Liver (tissue), 8 donors: ENCODE measurements at regions not wholly inside any gene's neighbourhood (a gene's known extent, or its start where the extent isn't known, plus 50 kb on each side); places are given as distances from the start of the nearest gene placed in this dataset.

Experiments used
- DNase-seq: peaks from one replicate; pipeline ENCODE4 v3.0.0-alpha.2; 2017; ENCODE audit warnings: low spot score
- H3K27ac ChIP-seq, 2 donors: one replicate each; pipeline ENCODE4 v1.7.0; 2013; ENCODE audit warnings: inconsistent platforms in 2 of 2, low read length in 2 of 2, control low read depth in 1 of 2, low read depth in 1 of 2, mild to moderate bottlenecking in 1 of 2
- H3K27me3 ChIP-seq, 4 donors: one replicate each; pipeline versions ENCODE4 v1.6.1 to v1.7.0; 2013; ENCODE audit warnings: low read length in 3 of 4, inconsistent platforms in 1 of 4, mild to moderate bottlenecking in 1 of 4, moderate library complexity in 1 of 4; ENCODE audit not compliant: control insufficient read depth in 4 of 4, insufficient read depth in 4 of 4
- H3K36me3 ChIP-seq, 4 donors: one replicate each; pipeline versions ENCODE4 v1.6.1 to v1.7.0; 2013; ENCODE audit warnings: low read length in 3 of 4, mild to moderate bottlenecking in 3 of 4, low read depth in 1 of 4, moderate library complexity in 1 of 4; ENCODE audit not compliant: control insufficient read depth in 4 of 4, insufficient read depth in 3 of 4
- H3K4me1 ChIP-seq, 4 donors: one replicate each; pipeline versions ENCODE4 v1.6.1 to v1.7.0; 2013; ENCODE audit warnings: low read length in 3 of 4, mild to moderate bottlenecking in 3 of 4, moderate library complexity in 1 of 4; ENCODE audit not compliant: control insufficient read depth in 4 of 4, insufficient read depth in 4 of 4
- H3K4me3 ChIP-seq, 3 donors: one replicate each; pipeline versions ENCODE4 v1.6.1 to v1.7.0; 2013; ENCODE audit warnings: low read length in 3 of 3, control low read depth in 1 of 3, low read depth in 1 of 3, mild to moderate bottlenecking in 1 of 3
- H3K9ac ChIP-seq, 2 donors: one replicate each; pipeline ENCODE4 v1.7.0; 2013; ENCODE audit warnings: low read length in 2 of 2, mild to moderate bottlenecking in 2 of 2, moderate library complexity in 2 of 2, control low read depth in 1 of 2, low read depth in 1 of 2
- H3K9me3 ChIP-seq, 4 donors: one replicate each; pipeline versions ENCODE4 v1.6.1 to v1.7.0; 2013; ENCODE audit warnings: low read length in 3 of 4; ENCODE audit not compliant: control insufficient read depth in 4 of 4
- EGR1 ChIP-seq, 2 donors: IDR thresholded peaks; 2 replicates each; pipeline ENCODE4 v1.6.1; 2016 to 2018; ENCODE audit warnings: antibody characterized with exemption in 2 of 2, low read depth in 2 of 2
- FOXA2 ChIP-seq: IDR thresholded peaks from 2 replicates; pipeline ENCODE4 v1.6.1; 2016; ENCODE audit warnings: antibody characterized with exemption
- GABPA ChIP-seq, 2 donors: IDR thresholded peaks in 1 of 2; conservative IDR thresholded peaks in 1 of 2; 2 replicates each; pipeline ENCODE4 v1.6.1; 2016; ENCODE audit warnings: antibody characterized with exemption in 2 of 2, mild to moderate bottlenecking in 1 of 2, moderate library complexity in 1 of 2
- HNF4A ChIP-seq, 2 donors: conservative IDR thresholded peaks; 2 replicates each; pipeline ENCODE4 v1.6.1; 2016; ENCODE audit warnings: antibody characterized with exemption in 2 of 2, mild to moderate bottlenecking in 2 of 2
- JUND ChIP-seq, 2 donors: IDR thresholded peaks; 2 replicates each; pipeline ENCODE4 v1.6.1; 2016; ENCODE audit warnings: antibody characterized with exemption in 2 of 2
- NR2F2 ChIP-seq: IDR thresholded peaks from 2 replicates; pipeline ENCODE4 v1.6.1; 2016; ENCODE audit warnings: antibody characterized with exemption
- RAD21 ChIP-seq, 2 donors: IDR thresholded peaks; 2 replicates each; pipeline ENCODE4 v1.6.1; 2016; ENCODE audit warnings: antibody characterized with exemption in 2 of 2, mild to moderate bottlenecking in 2 of 2
- TAF1 ChIP-seq: conservative IDR thresholded peaks from 2 replicates; pipeline ENCODE4 v1.6.1; 2016; ENCODE audit warnings: antibody characterized with exemption, mild to moderate bottlenecking
- YY1 ChIP-seq: IDR thresholded peaks from 2 replicates; pipeline ENCODE4 v1.6.1; 2016; ENCODE audit warnings: antibody characterized with exemption, mild to moderate bottlenecking
- WGBS: extraction: QIAGEN DNeasy Blood & Tissue Kit; methylation state at CpG from one replicate; pipeline ENCODE4 v1.1.7; 2013; 5-methylcytosine and 5-hydroxymethylcytosine counted together
- TF ChIP-seq, protein P1 (sequence below): IDR thresholded peaks from 2 replicates; pipeline ENCODE4 v1.6.1; 2016; ENCODE audit warnings: antibody characterized with exemption
- TF ChIP-seq, protein P2 (sequence below): fragments of 150-350 bp; IDR thresholded peaks from 2 replicates; pipeline ENCODE4 v1.5.1; 2017; ENCODE audit warnings: improper control_type of control experiment, low read depth, low read length; ENCODE audit not compliant: missing input control
- TF ChIP-seq, protein P3 (sequence below): IDR thresholded peaks from 2 replicates; pipeline ENCODE4 v1.6.1; 2016; ENCODE audit warnings: antibody characterized with exemption
- TF ChIP-seq, protein P4 (sequence below): IDR thresholded peaks from 2 replicates; pipeline ENCODE4 v1.6.1; 2016; ENCODE audit warnings: antibody characterized with exemption
- TF ChIP-seq, protein P5 (sequence below): IDR thresholded peaks from 2 replicates; pipeline ENCODE4 v1.6.1; 2016; ENCODE audit warnings: antibody characterized with exemption, mild to moderate bottlenecking
- donor health status: healthy.
- donor health status: healthy.
- donor health status: healthy.
- donor health status: healthy.
- donor health status: healthy.

DNA sequence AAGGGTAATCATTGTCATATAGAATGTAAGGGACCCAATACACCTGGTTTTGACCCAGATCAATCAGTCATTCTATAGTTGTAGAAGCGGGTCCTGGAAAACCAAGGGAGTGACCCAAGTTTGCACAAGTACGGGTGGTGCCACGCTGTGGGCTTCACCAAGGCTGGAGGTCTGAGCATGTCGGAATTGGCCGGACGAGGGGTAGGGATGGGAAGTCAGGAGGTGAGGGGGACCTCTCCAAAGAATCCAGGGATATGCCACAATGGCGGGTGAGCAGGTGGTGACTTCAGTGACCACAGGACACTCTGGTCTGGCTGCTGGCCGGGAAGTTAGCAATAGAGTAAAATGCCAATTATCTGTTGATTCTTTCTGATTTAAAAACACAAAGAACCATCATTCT, 186.6 kb upstream of the FOXQ1 start (continued):
- TF ChIP-seq, protein P1, sequence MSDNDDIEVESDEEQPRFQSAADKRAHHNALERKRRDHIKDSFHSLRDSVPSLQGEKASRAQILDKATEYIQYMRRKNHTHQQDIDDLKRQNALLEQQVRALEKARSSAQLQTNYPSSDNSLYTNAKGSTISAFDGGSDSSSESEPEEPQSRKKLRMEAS = no peak
- TF ChIP-seq RAD21 (IDR thresholded peaks at IDR 0.05) (no peak), NR2F2 (no peak), EGR1 (IDR thresholded peaks at IDR 0.05; ENCODE audit: low read depth in 2 of 2) (no peak)
- TF ChIP-seq, protein P2, sequence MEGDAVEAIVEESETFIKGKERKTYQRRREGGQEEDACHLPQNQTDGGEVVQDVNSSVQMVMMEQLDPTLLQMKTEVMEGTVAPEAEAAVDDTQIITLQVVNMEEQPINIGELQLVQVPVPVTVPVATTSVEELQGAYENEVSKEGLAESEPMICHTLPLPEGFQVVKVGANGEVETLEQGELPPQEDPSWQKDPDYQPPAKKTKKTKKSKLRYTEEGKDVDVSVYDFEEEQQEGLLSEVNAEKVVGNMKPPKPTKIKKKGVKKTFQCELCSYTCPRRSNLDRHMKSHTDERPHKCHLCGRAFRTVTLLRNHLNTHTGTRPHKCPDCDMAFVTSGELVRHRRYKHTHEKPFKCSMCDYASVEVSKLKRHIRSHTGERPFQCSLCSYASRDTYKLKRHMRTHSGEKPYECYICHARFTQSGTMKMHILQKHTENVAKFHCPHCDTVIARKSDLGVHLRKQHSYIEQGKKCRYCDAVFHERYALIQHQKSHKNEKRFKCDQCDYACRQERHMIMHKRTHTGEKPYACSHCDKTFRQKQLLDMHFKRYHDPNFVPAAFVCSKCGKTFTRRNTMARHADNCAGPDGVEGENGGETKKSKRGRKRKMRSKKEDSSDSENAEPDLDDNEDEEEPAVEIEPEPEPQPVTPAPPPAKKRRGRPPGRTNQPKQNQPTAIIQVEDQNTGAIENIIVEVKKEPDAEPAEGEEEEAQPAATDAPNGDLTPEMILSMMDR = no peak

- Histone ChIP-seq H3K4me3 (no peak overlapping the region), H3K36me3 (no peaks in the 10 kb centered on the region), H3K4me1 (peaks cover 0 to 3% (median 0%) of the 10 kb centered on the region in 4 donors), H3K9me3 (no peaks in the 10 kb centered on the region), H3K9ac (no peak overlapping the region), H3K27ac (no peak overlapping the region), H3K27me3 (no peaks in the 10 kb centered on the region)
- WGBS = 66% methylated on average over 6 of the region's 6 CpGs
- no peak for TF ChIP-seq HNF4A (conservative IDR thresholded peaks at IDR 0.05)
- TF ChIP-seq, protein P1 = no peak
- TF ChIP-seq, protein P3, sequence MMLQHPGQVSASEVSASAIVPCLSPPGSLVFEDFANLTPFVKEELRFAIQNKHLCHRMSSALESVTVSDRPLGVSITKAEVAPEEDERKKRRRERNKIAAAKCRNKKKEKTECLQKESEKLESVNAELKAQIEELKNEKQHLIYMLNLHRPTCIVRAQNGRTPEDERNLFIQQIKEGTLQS = no peak
- no peak for TF ChIP-seq JUND (IDR thresholded peaks at IDR 0.05)
- TF ChIP-seq, protein P4, sequence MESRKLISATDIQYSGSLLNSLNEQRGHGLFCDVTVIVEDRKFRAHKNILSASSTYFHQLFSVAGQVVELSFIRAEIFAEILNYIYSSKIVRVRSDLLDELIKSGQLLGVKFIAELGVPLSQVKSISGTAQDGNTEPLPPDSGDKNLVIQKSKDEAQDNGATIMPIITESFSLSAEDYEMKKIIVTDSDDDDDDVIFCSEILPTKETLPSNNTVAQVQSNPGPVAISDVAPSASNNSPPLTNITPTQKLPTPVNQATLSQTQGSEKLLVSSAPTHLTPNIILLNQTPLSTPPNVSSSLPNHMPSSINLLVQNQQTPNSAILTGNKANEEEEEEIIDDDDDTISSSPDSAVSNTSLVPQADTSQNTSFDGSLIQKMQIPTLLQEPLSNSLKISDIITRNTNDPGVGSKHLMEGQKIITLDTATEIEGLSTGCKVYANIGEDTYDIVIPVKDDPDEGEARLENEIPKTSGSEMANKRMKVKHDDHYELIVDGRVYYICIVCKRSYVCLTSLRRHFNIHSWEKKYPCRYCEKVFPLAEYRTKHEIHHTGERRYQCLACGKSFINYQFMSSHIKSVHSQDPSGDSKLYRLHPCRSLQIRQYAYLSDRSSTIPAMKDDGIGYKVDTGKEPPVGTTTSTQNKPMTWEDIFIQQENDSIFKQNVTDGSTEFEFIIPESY = no peak
- TF ChIP-seq GABPA (IDR thresholded peaks at IDR 0.05 in 1 of 2, conservative IDR thresholded peaks at IDR 0.05 in 1 of 2) = no peak
- TF ChIP-seq YY1 = no peak
- TF ChIP-seq FOXA2 = no peak
- no peak for TF ChIP-seq TAF1
- TF ChIP-seq, protein P2 = no peak
- TF ChIP-seq, protein P5, sequence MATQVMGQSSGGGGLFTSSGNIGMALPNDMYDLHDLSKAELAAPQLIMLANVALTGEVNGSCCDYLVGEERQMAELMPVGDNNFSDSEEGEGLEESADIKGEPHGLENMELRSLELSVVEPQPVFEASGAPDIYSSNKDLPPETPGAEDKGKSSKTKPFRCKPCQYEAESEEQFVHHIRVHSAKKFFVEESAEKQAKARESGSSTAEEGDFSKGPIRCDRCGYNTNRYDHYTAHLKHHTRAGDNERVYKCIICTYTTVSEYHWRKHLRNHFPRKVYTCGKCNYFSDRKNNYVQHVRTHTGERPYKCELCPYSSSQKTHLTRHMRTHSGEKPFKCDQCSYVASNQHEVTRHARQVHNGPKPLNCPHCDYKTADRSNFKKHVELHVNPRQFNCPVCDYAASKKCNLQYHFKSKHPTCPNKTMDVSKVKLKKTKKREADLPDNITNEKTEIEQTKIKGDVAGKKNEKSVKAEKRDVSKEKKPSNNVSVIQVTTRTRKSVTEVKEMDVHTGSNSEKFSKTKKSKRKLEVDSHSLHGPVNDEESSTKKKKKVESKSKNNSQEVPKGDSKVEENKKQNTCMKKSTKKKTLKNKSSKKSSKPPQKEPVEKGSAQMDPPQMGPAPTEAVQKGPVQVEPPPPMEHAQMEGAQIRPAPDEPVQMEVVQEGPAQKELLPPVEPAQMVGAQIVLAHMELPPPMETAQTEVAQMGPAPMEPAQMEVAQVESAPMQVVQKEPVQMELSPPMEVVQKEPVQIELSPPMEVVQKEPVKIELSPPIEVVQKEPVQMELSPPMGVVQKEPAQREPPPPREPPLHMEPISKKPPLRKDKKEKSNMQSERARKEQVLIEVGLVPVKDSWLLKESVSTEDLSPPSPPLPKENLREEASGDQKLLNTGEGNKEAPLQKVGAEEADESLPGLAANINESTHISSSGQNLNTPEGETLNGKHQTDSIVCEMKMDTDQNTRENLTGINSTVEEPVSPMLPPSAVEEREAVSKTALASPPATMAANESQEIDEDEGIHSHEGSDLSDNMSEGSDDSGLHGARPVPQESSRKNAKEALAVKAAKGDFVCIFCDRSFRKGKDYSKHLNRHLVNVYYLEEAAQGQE = no peak
- no peak for TF ChIP-seq RAD21 (IDR thresholded peaks at IDR 0.05)
- DNase-seq = no peak
These were observed 187.0 kb upstream of the FOXQ1 start for GRCh38 chr6:1124885-1125284.
